Panc1 (cell line): ENCODE measurements at regions not wholly inside any gene's neighbourhood (a gene's known extent, or its start where the extent isn't known, plus 50 kb on each side); places are given as distances from the start of the nearest gene placed in this dataset.
"Not testable (repeated sequence)": the region's sequence is repeated elsewhere in the genome, so short reads cannot be mapped to it uniquely, and the experiment has no call there.

Source experiments
- ATAC-seq: fragments of 200-7000 bp; cut with Tn5 transposase; 2 replicates; pipeline ENCODE4 v1.9.1; 2020; ENCODE audit warnings: mild to moderate bottlenecking, moderate library complexity
- BruUV-seq: library from RNA; stranded (reverse); fragments of 400-500 nt; replicated peaks from 2 replicates; lab custom pipeline; 2021; lab: Mats Ljungman, UMichigan
- CTCF ChIA-PET: fragments of 300-600 bp; sonication (Branson Sonifier 250); formaldehyde crosslinking; loops from one replicate; lab custom pipeline; 2022; ENCODE audit warnings: antibody characterized with exemption; lab: Charles Lee
- POLR2A ChIA-PET: fragments of 300-600 bp; sonication (Branson Sonifier 250); formaldehyde crosslinking; loops from one replicate; lab custom pipeline; 2022; ENCODE audit warnings: antibody characterized with exemption; lab: Charles Lee
- DNase-seq: peaks from one replicate; pipeline ENCODE4 v3.0.0-alpha.2; 2010; ENCODE audit warnings: low read depth, low spot score
- H3K27ac ChIP-seq: 2 replicates; pipeline ENCODE4 v1.5.1; 2011; ENCODE audit warnings: mild to moderate bottlenecking, low read length, inconsistent platforms
- H3K27me3 ChIP-seq: fragments of 200-500 bp; sonication (Bioruptor generic); 2 replicates; pipeline ENCODE4 v1.6.0; 2014; ENCODE audit warnings: low read length, inconsistent platforms; ENCODE audit not compliant: control insufficient read depth, insufficient read depth
- H3K36me3 ChIP-seq: fragments of 200-500 bp; sonication (Bioruptor generic); 2 replicates; pipeline ENCODE4 v1.5.1; 2014; ENCODE audit warnings: inconsistent platforms, mild to moderate bottlenecking, low read length, moderate library complexity; ENCODE audit not compliant: control insufficient read depth, insufficient read depth
- H3K4me1 ChIP-seq: 2 replicates; pipeline ENCODE4 v1.5.1; 2011; ENCODE audit warnings: inconsistent platforms, mild to moderate bottlenecking, low read length, moderate library complexity; ENCODE audit not compliant: control insufficient read depth, insufficient read depth
- H3K4me3 ChIP-seq, 2 experiments: 2 replicates each; pipeline ENCODE4 v1.5.1; 2011 to 2012; ENCODE audit warnings: low read depth in 2 of 2, low read length in 2 of 2, mild to moderate bottlenecking in 2 of 2, inconsistent platforms in 1 of 2, moderate library complexity in 1 of 2
- H3K9me3 ChIP-seq: fragments of 200-500 bp; sonication (Bioruptor generic); 2 replicates; pipeline ENCODE4 v1.5.1; 2014; ENCODE audit warnings: low read depth, mild to moderate bottlenecking, inconsistent platforms, low read length, moderate library complexity; ENCODE audit not compliant: control insufficient read depth, insufficient read depth
- CTCF ChIP-seq: fragments of 450-650 bp; IDR thresholded peaks from 2 replicates; pipeline ENCODE4 v1.5.1; 2017; ENCODE audit warnings: mild to moderate bottlenecking
- POLR2AphosphoS5 ChIP-seq: IDR thresholded peaks from 2 replicates; pipeline ENCODE4 v1.6.1; 2012; ENCODE audit warnings: mild to moderate bottlenecking, low read depth, low read length, moderate library complexity
- REST ChIP-seq, 2 experiments: IDR thresholded peaks; 2 replicates each; pipeline ENCODE4 v1.6.1; 2011 to 2012; ENCODE audit warnings: low read depth in 2 of 2, control low read depth in 1 of 2, low read length in 1 of 2, mild to moderate bottlenecking in 1 of 2, moderate library complexity in 1 of 2; ENCODE audit not compliant: insufficient read depth in 1 of 2
- SIN3A ChIP-seq: IDR thresholded peaks from 2 replicates; pipeline ENCODE4 v1.6.1; 2012; ENCODE audit warnings: low read depth, mild to moderate bottlenecking, low read length, moderate library complexity, borderline replicate concordance; ENCODE audit not compliant: insufficient read depth
- TCF7L2 ChIP-seq: IDR thresholded peaks from 2 replicates; pipeline ENCODE4 v1.6.1; 2011; ENCODE audit warnings: mild to moderate bottlenecking, low read depth, low read length, inconsistent platforms
- in situ Hi-C: cut with HindIII; loops from 2 replicates; pipeline ENCODE4 v1.10.0; 2016; ENCODE audit warnings: low sequenced_read_pairs, low pct_unique_long_range_greater_than_20kb
- intact Hi-C: fragments of 100-400 bp; cut with micrococcal nuclease; formaldehyde crosslinking; loops from one replicate; pipeline ENCODE4 v1.10.0; 2022; ENCODE audit not compliant: unreplicated experiment

- no peak overlapping the region for H3K27ac ChIP-seq
- no peak for DNase-seq
These were observed 112.5 kb downstream of the HMHB1 start for GRCh38 chr5:143924311-143924978.

GRCh38 chr5:143924979-143925325 lies 113.0 kb downstream of the HMHB1 start:
- in situ Hi-C loops, H3K27ac ChIP-seq, BruUV-seq, H3K4me1 ChIP-seq, H3K36me3 ChIP-seq, H3K9me3 ChIP-seq, H3K27me3 ChIP-seq, intact Hi-C loops, ATAC-seq, POLR2A ChIA-PET, CTCF ChIA-PET, DNase-seq, H3K4me3 ChIP-seq: not testable (repeated sequence)

More at GRCh38 chr5:143924311-143924978, 112.5 kb downstream of the HMHB1 start:
- Histone ChIP-seq H3K36me3 (no peaks in the 10 kb centered on the region), H3K4me1 (no peaks in the 10 kb centered on the region), H3K4me3 (no peak overlapping the region), H3K27me3 (no peaks in the 10 kb centered on the region), H3K9me3 (no peaks in the 10 kb centered on the region)
- POLR2A ChIA-PET, result no interaction called here
- ATAC-seq, result no peak
- no peak for TF ChIP-seq TCF7L2
- TF ChIP-seq POLR2AphosphoS5, result no peak
- no peak for TF ChIP-seq SIN3A
- TF ChIP-seq CTCF, result no peak
- no peak for TF ChIP-seq REST (IDR thresholded peaks at IDR 0.05; ENCODE audit: insufficient read depth in 1 of 2, low read depth in 2 of 2, low read length in 1 of 2)
- in situ Hi-C loops, result no loop called here
- intact Hi-C loops, result no loop called here
- CTCF ChIA-PET, result no interaction called here
- BruUV-seq, result no TSS peak

GRCh38 chr5:143929486-143929885 lies 117.5 kb downstream of the HMHB1 start:
- in situ Hi-C loops, result no loop called here
- BruUV-seq, result no TSS peak
- H3K27me3 ChIP-seq, result no peaks in the 10 kb centered on the region
- no peak overlapping the region for H3K27ac ChIP-seq
- H3K36me3 ChIP-seq, result no peaks in the 10 kb centered on the region
- no peaks in the 10 kb centered on the region for H3K9me3 ChIP-seq
- ChIA-PET CTCF (no interaction called here), POLR2A (no interaction called here)
- H3K4me1 ChIP-seq, result no peaks in the 10 kb centered on the region
- no peak for TF ChIP-seq CTCF
- TF ChIP-seq TCF7L2, result no peak
- TF ChIP-seq POLR2AphosphoS5, result no peak
- no peak for TF ChIP-seq REST (IDR thresholded peaks at IDR 0.05; ENCODE audit: insufficient read depth in 1 of 2, low read depth in 2 of 2, low read length in 1 of 2)
- no peak for TF ChIP-seq SIN3A
- DNase-seq (no peak), ATAC-seq (no peak)
- H3K4me3 ChIP-seq, result no peak overlapping the region
- intact Hi-C loops, result no loop called here
